HepG2 (cell line): ENCODE measurements at regions not wholly inside any gene's neighbourhood (a gene's known extent, or its start where the extent isn't known, plus 50 kb on each side); places are given as distances from the start of the nearest gene placed in this dataset.

ENCODE experiments used
- FOXO4 ChIP-seq: sonication (generic); formaldehyde crosslinking; conservative IDR thresholded peaks from 2 replicates; pipeline ENCODE4 v1.8.1; 2023; ENCODE audit warnings: missing genetic modification reagents
- MAF1 ChIP-seq: sonication (generic); formaldehyde crosslinking; IDR thresholded peaks from 2 replicates; pipeline ENCODE4 v1.5.0; 2020; ENCODE audit warnings: missing genetic modification reagents, borderline replicate concordance
- MAX ChIP-seq: IDR thresholded peaks from 2 replicates; pipeline ENCODE4 v1.6.1; 2012; ENCODE audit warnings: inconsistent platforms
- MED1 ChIP-seq: sonication (generic); formaldehyde crosslinking; IDR thresholded peaks from 2 replicates; pipeline ENCODE4 v1.4.0; 2020; ENCODE audit warnings: missing genetic modification reagents
- MLLT10 ChIP-seq: sonication (generic); formaldehyde crosslinking; IDR thresholded peaks from 2 replicates; pipeline ENCODE4 v1.4.0; 2020; ENCODE audit warnings: missing genetic modification reagents
- PHF8 ChIP-seq: sonication (generic); formaldehyde crosslinking; IDR thresholded peaks from 2 replicates; pipeline ENCODE4 v1.5.0; 2020; ENCODE audit warnings: missing genetic modification reagents
- RBM39 ChIP-seq: fragments of 200-400 bp; formaldehyde crosslinking; IDR thresholded peaks from one replicate; pipeline ENCODE4 v1.6.1; 2018; ENCODE audit warnings: antibody characterized with exemption, mild to moderate bottlenecking, low read depth, low read length; ENCODE audit not compliant: poor library complexity, severe bottlenecking
- RNF2 ChIP-seq: fragments of 450-650 bp; conservative IDR thresholded peaks from 2 replicates; pipeline ENCODE4 v1.6.1; 2016; ENCODE audit warnings: low read depth
- SAFB2 ChIP-seq: sonication (generic); formaldehyde crosslinking; IDR thresholded peaks from 2 replicates; pipeline ENCODE4 v1.5.1; 2020; ENCODE audit warnings: missing genetic modification reagents, low read depth, mild to moderate bottlenecking, borderline replicate concordance
- ZBTB38 ChIP-seq: sonication (generic); formaldehyde crosslinking; IDR thresholded peaks from 2 replicates; pipeline ENCODE4 v1.5.1; 2020; ENCODE audit warnings: mild to moderate bottlenecking, missing genetic modification reagents

DNA sequence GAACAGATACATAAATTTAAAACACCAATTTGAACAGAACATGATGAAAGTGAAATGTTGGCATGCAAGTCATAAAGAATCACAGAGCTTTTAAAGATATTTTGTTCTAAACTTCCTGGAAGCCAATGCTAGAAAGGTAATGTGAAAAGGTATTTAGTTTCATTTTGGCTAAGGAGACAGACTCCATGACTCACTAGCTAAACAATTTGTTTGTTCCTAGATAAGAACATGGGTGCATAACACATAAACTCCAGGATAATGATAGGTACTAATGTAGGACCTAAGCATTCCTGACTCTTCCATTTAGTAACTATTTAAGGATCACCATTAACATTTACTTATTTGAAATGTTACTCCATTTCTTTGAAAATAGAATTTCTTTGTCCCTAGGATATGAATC is 292.5 kb upstream of the CNTNAP5 start:
- TF ChIP-seq SAFB2 (CRISPR knock-in tag) (no peak), MLLT10 (CRISPR knock-in tag) (no peak), MED1 (CRISPR knock-in tag) (no peak), MAX (no peak), RBM39 (no peak), FOXO4 (no peak), RNF2 (no peak), MAF1 (no peak), PHF8 (CRISPR knock-in tag) (no peak), ZBTB38 (CRISPR knock-in tag) (no peak)
